Activated naive CD4-positive, alpha-beta T cell (primary cell): ENCODE measurements at regions not wholly inside any gene's neighbourhood (a gene's known extent, or its start where the extent isn't known, plus 50 kb on each side); places are given as distances from the start of the nearest gene placed in this dataset.

Experiments used
- DNase-seq, 4 experiments: peaks; one replicate each; lab custom pipeline; 2025; lab: John Stamatoyannopoulos, UW

DNA sequence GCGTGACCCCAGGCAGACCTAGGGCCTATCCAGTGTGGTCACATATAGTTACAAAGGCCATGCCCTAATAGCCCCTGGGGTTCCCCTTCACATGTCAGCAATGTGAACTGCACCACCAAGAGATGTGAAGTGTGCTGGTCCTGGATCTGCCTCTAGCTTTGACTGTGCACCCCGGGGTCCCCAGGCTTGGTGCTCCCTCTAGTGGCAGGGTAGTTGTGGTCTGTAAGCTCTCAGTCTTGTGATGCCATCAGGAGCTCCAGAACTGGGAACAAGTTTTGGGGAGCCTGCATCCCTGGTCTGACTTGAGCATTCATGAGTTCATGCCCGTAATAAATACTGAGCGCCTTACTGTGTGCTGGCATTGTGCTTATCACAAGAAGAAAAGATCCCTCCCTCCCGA is 143.4 kb downstream of the DHX35 start:
- DNase-seq: no peak

DNA sequence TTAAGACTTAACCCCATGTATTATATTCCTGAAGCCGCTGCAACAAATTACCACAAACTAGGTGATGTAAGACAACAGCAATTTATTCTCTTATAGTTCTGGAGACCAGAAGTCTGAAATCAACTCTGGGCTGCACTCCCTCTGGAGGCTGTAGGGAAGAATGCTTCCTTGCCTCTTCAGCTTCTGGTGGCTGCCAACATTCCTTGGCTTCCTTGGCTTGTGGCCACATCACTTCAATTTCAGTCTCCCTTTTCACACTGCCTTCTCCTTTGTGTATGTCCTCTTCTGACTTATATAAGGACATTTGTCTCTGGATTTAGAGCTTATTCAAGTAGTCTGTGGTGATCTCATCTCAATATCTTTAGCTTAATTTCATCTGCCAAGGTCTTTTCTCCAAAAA is 141.6 kb downstream of the DHX35 start:
- DNase-seq: no peak

DNA sequence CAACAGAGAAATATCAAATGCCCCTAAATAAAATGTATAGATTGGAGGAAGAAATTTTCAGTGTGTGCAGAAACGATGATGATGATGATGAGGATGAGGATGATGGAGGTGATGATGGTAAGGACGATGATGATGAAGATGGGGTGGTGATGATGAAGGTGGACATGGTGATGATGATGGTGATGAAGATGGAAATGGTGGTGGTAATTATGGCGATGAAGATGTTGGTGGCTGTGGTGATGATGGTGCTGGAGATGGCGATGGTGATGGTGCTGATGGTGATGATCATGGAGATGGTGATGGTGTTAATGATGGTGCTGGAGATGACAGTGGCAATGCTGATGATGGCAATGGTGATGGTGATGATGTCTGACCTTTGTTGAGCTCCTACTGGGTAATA is 141.2 kb downstream of the DHX35 start:
- DNase-seq: no peak

DNA sequence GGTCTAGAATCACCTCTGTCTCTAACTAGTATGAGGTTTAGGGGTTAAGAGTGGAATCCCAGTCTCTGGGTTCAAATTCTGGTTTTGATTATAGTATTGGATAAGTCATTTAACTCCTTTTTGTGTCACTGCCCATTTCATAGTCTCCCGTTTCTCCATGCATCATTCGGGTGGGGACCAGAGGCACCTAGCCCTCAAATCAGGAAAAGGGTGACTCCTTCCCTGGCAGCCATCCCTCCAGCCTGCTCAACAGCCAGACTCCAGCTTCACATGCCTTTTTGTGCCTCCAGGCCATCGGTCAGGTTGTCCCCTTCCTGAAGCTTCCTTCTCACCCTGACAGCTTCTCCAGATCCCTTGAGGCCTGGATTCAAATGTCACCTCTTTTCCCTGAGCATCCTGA is 139.8 kb downstream of the DHX35 start:
- no peak for DNase-seq

DNA sequence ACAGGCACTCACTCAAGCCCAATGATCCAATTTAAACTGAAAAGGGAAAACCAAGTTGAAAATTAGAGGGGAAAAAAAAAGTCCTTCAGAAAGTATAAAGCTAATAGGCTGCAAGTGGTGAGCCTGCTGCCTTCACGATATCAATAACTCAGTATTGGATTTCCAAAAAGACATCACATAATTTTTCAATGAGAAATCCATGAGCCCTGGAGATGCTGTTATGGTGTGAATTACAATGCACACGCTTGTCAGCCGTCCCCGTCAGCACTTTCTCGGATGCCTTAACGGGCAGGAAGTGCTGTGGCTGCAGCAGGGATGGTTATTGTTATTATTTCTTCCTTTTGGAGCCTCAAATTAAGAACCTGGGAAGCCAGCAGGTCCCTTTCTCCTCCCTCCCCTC is 138.5 kb downstream of the DHX35 start:
- no peak for DNase-seq

DNA sequence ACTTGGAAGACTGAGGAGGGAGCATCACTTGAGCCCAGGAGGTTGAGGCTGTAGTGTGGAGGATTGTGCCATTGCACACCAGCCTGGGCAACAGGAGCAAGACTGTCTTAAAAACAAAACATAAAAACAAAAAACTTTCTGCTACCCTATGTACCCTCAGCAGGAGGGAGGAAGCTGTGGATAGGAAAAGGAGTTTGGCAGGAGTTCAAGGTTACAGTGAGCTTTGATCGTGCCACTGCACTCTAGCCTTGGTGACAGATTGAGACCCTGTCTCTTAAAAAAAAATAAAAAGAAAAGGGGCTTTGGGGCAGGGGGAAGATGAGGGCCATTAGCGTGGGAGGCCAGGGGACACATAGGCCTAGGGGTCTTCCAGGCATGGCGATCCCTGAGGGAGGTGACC is 135.7 kb downstream of the DHX35 start:
- DNase-seq: no peak

DNA sequence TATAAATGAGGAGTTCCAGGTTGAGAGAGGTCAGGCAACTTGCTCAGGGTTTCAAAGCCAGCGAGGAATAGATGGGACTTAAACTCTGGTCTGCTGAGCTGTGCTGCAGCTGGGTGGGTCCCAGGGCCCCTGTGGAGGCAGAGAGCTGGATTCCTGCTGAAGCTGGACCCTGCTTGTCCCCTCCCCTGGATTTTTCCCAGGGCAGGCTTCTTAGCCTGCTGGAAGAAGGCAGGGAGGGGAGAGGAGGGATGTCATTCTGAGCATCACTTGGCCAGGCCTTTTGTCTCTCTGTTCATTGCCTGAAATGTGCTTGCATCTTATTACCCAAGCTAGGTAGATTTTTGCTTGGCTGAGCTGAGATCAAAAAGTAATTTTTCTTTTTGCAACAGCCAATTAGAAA is 133.7 kb downstream of the DHX35 start:
- DNase-seq: no peak

DNA sequence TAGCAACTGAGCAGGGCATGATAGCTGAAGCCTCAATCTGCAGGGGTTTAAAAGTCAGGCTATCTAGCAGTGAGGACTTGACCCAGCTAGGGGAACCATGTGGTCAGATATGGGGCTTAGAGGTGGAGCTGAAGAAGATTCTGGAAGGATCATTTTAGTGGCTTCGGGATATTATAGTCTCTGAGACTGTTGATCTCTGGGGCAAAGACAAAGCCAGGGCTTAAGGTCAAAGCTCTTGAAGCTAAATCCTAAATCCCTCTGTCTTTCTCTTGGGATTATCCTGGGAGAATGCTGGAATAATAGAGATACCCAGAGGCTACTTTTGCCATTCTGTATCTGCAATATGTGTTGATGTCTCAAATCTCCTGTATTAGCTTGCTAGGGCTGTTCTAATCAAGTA is 132.2 kb downstream of the DHX35 start:
- DNase-seq: no peak

DNA sequence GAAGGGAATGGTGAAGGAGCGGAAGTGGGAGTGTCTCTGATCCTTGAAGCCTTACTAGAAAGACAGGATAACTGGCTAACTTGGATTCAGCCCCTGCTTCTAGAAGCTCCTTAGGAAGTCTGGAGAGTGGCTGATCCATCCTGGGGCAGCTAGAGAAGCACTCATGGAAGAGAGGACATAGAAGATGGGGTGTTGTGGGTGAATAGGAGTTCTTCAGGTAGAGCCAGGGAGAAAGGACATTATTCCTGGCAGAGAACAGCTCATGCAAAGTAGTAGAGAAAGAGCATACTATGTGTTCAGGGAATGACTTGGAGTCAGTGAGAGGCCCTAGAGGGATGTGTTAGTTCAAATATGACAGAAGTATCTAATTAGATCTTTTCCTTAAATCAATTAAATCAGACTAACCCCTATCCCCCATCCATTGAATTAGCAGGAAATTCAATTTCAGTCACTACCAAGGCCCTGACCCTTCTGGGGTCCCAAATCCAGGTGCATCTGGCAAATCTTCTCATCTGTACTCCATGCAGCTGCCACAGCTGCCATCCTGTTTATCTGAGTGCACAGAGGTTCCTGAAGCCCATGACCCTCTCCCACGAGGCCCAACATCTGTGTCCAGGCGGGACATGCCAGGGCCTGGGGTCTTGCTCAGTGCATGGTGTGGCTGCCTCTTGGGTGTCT is 130.7 kb downstream of the DHX35 start:
- DNase-seq: no peak

DNA sequence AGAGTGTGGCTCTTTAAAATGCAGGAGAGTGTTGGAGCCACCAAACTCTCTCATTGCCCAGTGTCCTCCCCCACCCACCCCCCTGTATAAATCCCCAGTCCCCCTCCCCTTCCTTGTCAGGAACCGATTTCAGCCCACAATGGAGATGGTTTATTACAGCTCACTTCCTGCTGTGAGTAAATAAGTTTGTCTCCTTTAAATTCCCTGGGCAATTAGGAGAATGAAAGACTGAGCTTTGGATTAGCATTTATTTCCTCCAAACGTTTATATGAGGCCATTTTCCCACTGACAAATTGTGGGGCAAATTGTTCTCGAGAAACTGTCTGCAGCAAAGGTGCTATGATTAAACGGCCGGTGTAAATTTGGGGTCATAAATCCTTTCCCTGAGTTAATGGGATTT is 128.8 kb downstream of the DHX35 start:
- DNase-seq: no peak

DNA sequence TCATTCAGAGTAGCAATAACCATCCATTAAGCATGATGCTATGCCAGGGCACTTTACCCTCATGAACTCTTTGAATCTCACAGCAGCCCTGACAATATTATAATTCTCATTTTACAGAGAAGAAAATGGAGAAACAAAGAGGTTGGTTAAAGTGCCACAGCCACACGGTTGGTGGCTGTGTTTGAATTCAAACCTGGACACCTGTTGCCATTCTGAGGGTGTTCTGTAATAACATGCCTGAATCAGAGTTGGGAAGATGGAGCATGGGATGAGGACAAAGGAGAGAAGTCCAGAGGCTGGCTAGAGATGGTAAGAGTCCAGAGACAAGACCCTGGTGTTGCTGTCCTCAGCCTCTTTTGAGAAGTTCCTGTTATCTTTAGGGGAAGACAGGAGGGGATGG is 127.7 kb downstream of the DHX35 start:
- DNase-seq: no peak
